IMR-90 (cell line): ENCODE measurements at regions not wholly inside any gene's neighbourhood (a gene's known extent, or its start where the extent isn't known, plus 50 kb on each side); places are given as distances from the start of the nearest gene placed in this dataset.

Experiments
- ATAC-seq: fragments of 200-7000 bp; cut with Tn5 transposase; 2 replicates; pipeline ENCODE4 v1.9.1; 2020; ENCODE audit warnings: low read depth, mild to moderate bottlenecking, moderate library complexity
- BruUV-seq: library from RNA; stranded (reverse); fragments of 400-500 nt; replicated peaks from 2 replicates; lab custom pipeline; 2021; lab: Mats Ljungman, UMichigan
- CTCF ChIA-PET: fragments of 300-600 bp; formaldehyde crosslinking; extraction: SDS; loops from one replicate; lab custom pipeline; 2021; ENCODE audit warnings: antibody characterized with exemption; lab: Yijun Ruan, JAX
- POLR2A ChIA-PET: fragments of 300-600 bp; sonication (Branson Sonifier 250); formaldehyde crosslinking; loops from one replicate; lab custom pipeline; 2022; ENCODE audit warnings: antibody characterized with exemption; ENCODE audit not compliant: unreplicated experiment; lab: Charles Lee
- DNase-seq: peaks from one replicate; pipeline ENCODE4 v3.0.0; 2013
- H2AFZ ChIP-seq: replicated peaks from 2 replicates; pipeline ENCODE3; 2013; ENCODE audit warnings: low read length, mild to moderate bottlenecking; ENCODE audit not compliant: poor library complexity
- H2AK5ac ChIP-seq: 2 replicates; pipeline ENCODE4 v1.6.1; 2013; ENCODE audit warnings: low read depth, low read length, inconsistent platforms
- H2AK9ac ChIP-seq: replicated peaks from 2 replicates; pipeline ENCODE3; 2013; ENCODE audit warnings: mild to moderate bottlenecking, low read depth, low read length, moderate library complexity; ENCODE audit not compliant: poor library complexity
- H2BK120ac ChIP-seq: 2 replicates; pipeline ENCODE4 v1.6.1; 2013; ENCODE audit warnings: low read depth, low read length, inconsistent platforms
- H2BK15ac ChIP-seq: 3 replicates; pipeline ENCODE4 v1.6.1; 2013; ENCODE audit warnings: low read depth, low read length, inconsistent platforms
- H2BK20ac ChIP-seq: 2 replicates; pipeline ENCODE4 v1.6.1; 2013; ENCODE audit warnings: low read depth, mild to moderate bottlenecking, inconsistent platforms, low read length, moderate library complexity
- H2BK5ac ChIP-seq: 2 replicates; pipeline ENCODE4 v1.6.1; 2013; ENCODE audit warnings: mild to moderate bottlenecking, low read depth, low read length, inconsistent platforms; ENCODE audit not compliant: poor library complexity, severe bottlenecking
- H3K14ac ChIP-seq: replicated peaks from 2 replicates; pipeline ENCODE4 v1.6.1; 2013; ENCODE audit warnings: low read depth, low read length, inconsistent platforms
- H3K18ac ChIP-seq: 2 replicates; pipeline ENCODE4 v1.6.1; 2013; ENCODE audit warnings: low read depth, low read length, control low read depth
- H3K23ac ChIP-seq: 2 replicates; pipeline ENCODE4 v1.6.1; 2013; ENCODE audit warnings: low read depth, low read length, inconsistent platforms
- H3K27ac ChIP-seq: 2 replicates; pipeline ENCODE4 v1.5.1; 2013; ENCODE audit warnings: mild to moderate bottlenecking, control low read depth, low read length; ENCODE audit not compliant: insufficient read depth
- H3K27me3 ChIP-seq: 2 replicates; pipeline ENCODE4 v1.6.1; 2013; ENCODE audit warnings: low read length; ENCODE audit not compliant: control insufficient read depth, insufficient read depth
- H3K36me3 ChIP-seq: 2 replicates; pipeline ENCODE4 v1.6.1; 2013; ENCODE audit warnings: low read length, mixed read lengths; ENCODE audit not compliant: control insufficient read depth, insufficient read depth
- H3K4ac ChIP-seq: 2 replicates; pipeline ENCODE4 v1.6.1; 2013; ENCODE audit warnings: low read depth, low read length, inconsistent platforms
- H3K4me1 ChIP-seq: 2 replicates; pipeline ENCODE4 v1.6.1; 2013; ENCODE audit warnings: low read length, mixed read lengths; ENCODE audit not compliant: control insufficient read depth, insufficient read depth
- H3K4me2 ChIP-seq: 2 replicates; pipeline ENCODE4 v1.6.1; 2013; ENCODE audit warnings: low read depth, mild to moderate bottlenecking, control low read depth, low read length, moderate library complexity
- H3K4me3 ChIP-seq: 2 replicates; pipeline ENCODE4 v1.5.1; 2013; ENCODE audit warnings: low read depth, mild to moderate bottlenecking, control low read depth, low read length, moderate library complexity; ENCODE audit not compliant: insufficient read depth
- H3K56ac ChIP-seq: 2 replicates; pipeline ENCODE4 v1.6.1; 2013; ENCODE audit warnings: low read length, inconsistent platforms; ENCODE audit not compliant: insufficient read depth; ENCODE audit errors: extremely low read depth
- H3K79me1 ChIP-seq, 2 experiments: 2 replicates each; pipeline ENCODE4 v1.6.1; 2013; ENCODE audit warnings: low read length in 2 of 2, inconsistent platforms in 1 of 2, low read depth in 1 of 2
- H3K9ac ChIP-seq: 2 replicates; pipeline ENCODE4 v1.6.1; 2013; ENCODE audit warnings: low read depth, low read length, control low read depth
- H3K9me1 ChIP-seq: 2 replicates; pipeline ENCODE4 v1.6.1; 2013; ENCODE audit warnings: low read length, inconsistent platforms; ENCODE audit not compliant: insufficient read depth
- H3K9me3 ChIP-seq: 2 replicates; pipeline ENCODE4 v1.6.1; 2013; ENCODE audit warnings: low read length; ENCODE audit not compliant: control insufficient read depth, insufficient read depth
- H4K20me1 ChIP-seq: 2 replicates; pipeline ENCODE4 v1.6.1; 2013; ENCODE audit warnings: low read length, inconsistent platforms; ENCODE audit not compliant: insufficient read depth
- H4K5ac ChIP-seq: 2 replicates; pipeline ENCODE4 v1.6.1; 2013; ENCODE audit warnings: mild to moderate bottlenecking, low read depth, low read length, control low read depth
- H4K8ac ChIP-seq, 2 experiments: 2 replicates each; pipeline ENCODE4 v1.6.1; 2013; ENCODE audit warnings: low read depth in 2 of 2, low read length in 2 of 2, control low read depth in 1 of 2, inconsistent platforms in 1 of 2
- H4K91ac ChIP-seq: 2 replicates; pipeline ENCODE4 v1.6.1; 2013; ENCODE audit warnings: low read depth, low read length, inconsistent platforms; ENCODE audit not compliant: insufficient read depth
- BHLHE40 ChIP-seq: fragments of 150-350 bp; IDR thresholded peaks from 2 replicates; pipeline ENCODE4 v1.6.1; 2016; ENCODE audit warnings: mild to moderate bottlenecking, low read depth, low read length
- CEBPB ChIP-seq: IDR thresholded peaks from 2 replicates; pipeline ENCODE4 v1.6.1; 2012; ENCODE audit warnings: low read depth, low read length, improper control_type of control experiment
- CHD1 ChIP-seq: IDR thresholded peaks from 2 replicates; pipeline ENCODE4 v1.6.1; 2012; ENCODE audit warnings: low read depth, low read length, improper control_type of control experiment
- ELK1 ChIP-seq: fragments of 150-350 bp; IDR thresholded peaks from 2 replicates; pipeline ENCODE4 v1.6.1; 2016; ENCODE audit warnings: low read depth, mild to moderate bottlenecking, low read length, moderate library complexity, borderline replicate concordance
- FOS ChIP-seq: fragments of 150-350 bp; IDR thresholded peaks from 2 replicates; pipeline ENCODE4 v1.6.1; 2016; ENCODE audit warnings: low read depth, low read length
- MAFK ChIP-seq: IDR thresholded peaks from 2 replicates; pipeline ENCODE4 v1.6.1; 2012; ENCODE audit warnings: low read depth, low read length, improper control_type of control experiment
- MAZ ChIP-seq: IDR thresholded peaks from 2 replicates; pipeline ENCODE4 v1.6.1; 2012; ENCODE audit warnings: low read depth, mild to moderate bottlenecking, low read length, improper control_type of control experiment, moderate library complexity, borderline replicate concordance
- MXI1 ChIP-seq: IDR thresholded peaks from 2 replicates; pipeline ENCODE4 v1.6.1; 2012; ENCODE audit warnings: low read depth, mild to moderate bottlenecking, low read length, moderate library complexity, borderline replicate concordance
- NFE2L2 ChIP-seq: fragments of 150-350 bp; IDR thresholded peaks from 2 replicates; pipeline ENCODE4 v1.6.1; 2016; ENCODE audit warnings: low read depth, mild to moderate bottlenecking, low read length
- POLR2A ChIP-seq: IDR thresholded peaks from 2 replicates; pipeline ENCODE4 v1.6.1; 2012; ENCODE audit warnings: mild to moderate bottlenecking, low read depth, low read length
- RAD21 ChIP-seq: IDR thresholded peaks from 2 replicates; pipeline ENCODE4 v1.6.1; 2012; ENCODE audit warnings: low read length, improper control_type of control experiment
- RCOR1 ChIP-seq: IDR thresholded peaks from 2 replicates; pipeline ENCODE4 v1.6.1; 2012; ENCODE audit warnings: mild to moderate bottlenecking, low read length, improper control_type of control experiment; ENCODE audit not compliant: insufficient replicate concordance
- RFX5 ChIP-seq: IDR thresholded peaks from 2 replicates; pipeline ENCODE4 v1.8.0; 2012; ENCODE audit warnings: low read depth, mild to moderate bottlenecking, low read length, moderate library complexity
- SMC3 ChIP-seq: fragments of 150-350 bp; IDR thresholded peaks from 2 replicates; pipeline ENCODE4 v1.6.1; 2016; ENCODE audit warnings: low read depth, mild to moderate bottlenecking, antibody characterized with exemption, low read length, moderate library complexity
- USF2 ChIP-seq: fragments of 150-350 bp; IDR thresholded peaks from 2 replicates; pipeline ENCODE4 v1.6.1; 2017; ENCODE audit warnings: mild to moderate bottlenecking, antibody characterized with exemption, low read length, low read depth
- WGBS, 2 experiments: methylation state at CpG; one replicate each; pipeline versions ENCODE4 v1.1.5 to v1.1.7; 2013; ENCODE audit warnings: missing lambda C conversion rate in 2 of 2; ENCODE audit not compliant: insufficient read length in 1 of 2; ENCODE audit errors: extremely low coverage in 2 of 2; 5-methylcytosine and 5-hydroxymethylcytosine counted together
- dilution Hi-C: fragments of 300-500 bp; cut with HindIII; formaldehyde crosslinking; loops from one replicate; pipeline ENCODE4 v1.14.3; 2018; ENCODE audit warnings: low sequenced_read_pairs; ENCODE audit not compliant: unreplicated experiment
- in situ Hi-C: fragments of 300-500 bp; cut with MboI; formaldehyde crosslinking; loops from 3 replicates; pipeline ENCODE4 v1.14.3; 2019; ENCODE audit warnings: low sequenced_read_pairs, inconsistent platforms, mixed read lengths
- intact Hi-C: fragments of 100-400 bp; cut with micrococcal nuclease; formaldehyde crosslinking; loops from 2 replicates; pipeline ENCODE4 v1.10.0; 2022
- TF ChIP-seq, protein P1 (sequence below): conservative IDR thresholded peaks from 2 replicates; pipeline ENCODE4 v1.5.1; 2012; ENCODE audit warnings: mild to moderate bottlenecking, low read depth, low read length, improper control_type of control experiment

- H3K36me3 ChIP-seq: no peaks in the 10 kb centered on the region
- no peaks in the 10 kb centered on the region for H3K79me1 ChIP-seq
- H2BK5ac ChIP-seq: no peak overlapping the region
- no peak overlapping the region for H3K14ac ChIP-seq
- no peak overlapping the region for H3K56ac ChIP-seq
- no peaks in the 10 kb centered on the region for H3K27me3 ChIP-seq
- H2AK9ac ChIP-seq: no peak overlapping the region
- H4K20me1 ChIP-seq: no peaks in the 10 kb centered on the region
- peaks cover 8% of the 10 kb centered on the region for H3K4me1 ChIP-seq
- 0 out of 2 replicates have a peak, but pooled peaks cover 3% of the 10 kb centered on the region for H3K9me1 ChIP-seq
- no peak overlapping the region for H3K4me3 ChIP-seq
- H3K9me3 ChIP-seq: no peaks in the 10 kb centered on the region
- DNase-seq (no peak), ATAC-seq (no peak)
- no peak overlapping the region for H3K9ac ChIP-seq
- H3K4ac ChIP-seq: no peak overlapping the region
- no peak overlapping the region for H4K5ac ChIP-seq
- intact Hi-C loops (no loop called here), dilution Hi-C loops (no loop called here), in situ Hi-C loops (no loop called here)
- no peak overlapping the region for H2BK20ac ChIP-seq
- H3K23ac ChIP-seq: no peak overlapping the region
- no CpG with 5 or more reads among the region's 2 CpGs for WGBS, 2 experiments
- H4K91ac ChIP-seq: no peak overlapping the region
- H2BK15ac ChIP-seq: no peak overlapping the region
- ChIA-PET CTCF (interaction anchor here (0.6 to 0.7 kb wide), 2 partner anchors 9 to 750 kb away, joined by 3 to 4 read pairs; no protein-coding TSS in a partner anchor), POLR2A (no interaction called here)
- H3K4me2 ChIP-seq: no peak overlapping the region
- no peak overlapping the region for H2AFZ ChIP-seq
- H4K8ac ChIP-seq: no peak overlapping the region
- H3K27ac ChIP-seq: no peak overlapping the region
- no peak overlapping the region for H3K18ac ChIP-seq
- TF ChIP-seq POLR2A (no peak), CEBPB (no peak), RAD21 (no peak), BHLHE40 (no peak), RFX5 (no peak), FOS (no peak), USF2 (no peak), RCOR1 (no peak), SMC3 (no peak), MXI1 (no peak), NFE2L2 (no peak), MAZ (no peak), MAFK (no peak), CHD1 (no peak), ELK1 (no peak)
- TF ChIP-seq, protein P1, sequence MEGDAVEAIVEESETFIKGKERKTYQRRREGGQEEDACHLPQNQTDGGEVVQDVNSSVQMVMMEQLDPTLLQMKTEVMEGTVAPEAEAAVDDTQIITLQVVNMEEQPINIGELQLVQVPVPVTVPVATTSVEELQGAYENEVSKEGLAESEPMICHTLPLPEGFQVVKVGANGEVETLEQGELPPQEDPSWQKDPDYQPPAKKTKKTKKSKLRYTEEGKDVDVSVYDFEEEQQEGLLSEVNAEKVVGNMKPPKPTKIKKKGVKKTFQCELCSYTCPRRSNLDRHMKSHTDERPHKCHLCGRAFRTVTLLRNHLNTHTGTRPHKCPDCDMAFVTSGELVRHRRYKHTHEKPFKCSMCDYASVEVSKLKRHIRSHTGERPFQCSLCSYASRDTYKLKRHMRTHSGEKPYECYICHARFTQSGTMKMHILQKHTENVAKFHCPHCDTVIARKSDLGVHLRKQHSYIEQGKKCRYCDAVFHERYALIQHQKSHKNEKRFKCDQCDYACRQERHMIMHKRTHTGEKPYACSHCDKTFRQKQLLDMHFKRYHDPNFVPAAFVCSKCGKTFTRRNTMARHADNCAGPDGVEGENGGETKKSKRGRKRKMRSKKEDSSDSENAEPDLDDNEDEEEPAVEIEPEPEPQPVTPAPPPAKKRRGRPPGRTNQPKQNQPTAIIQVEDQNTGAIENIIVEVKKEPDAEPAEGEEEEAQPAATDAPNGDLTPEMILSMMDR: no peak
- no TSS peak for BruUV-seq
- H2AK5ac ChIP-seq: no peak overlapping the region
- no peak overlapping the region for H2BK120ac ChIP-seq
These were observed 522.3 kb upstream of the JARID2 start for GRCh38 chr6:14723535-14724086.
